ENCODE measurements at regions not wholly inside any gene's neighbourhood (a gene's known extent, or its start where the extent isn't known, plus 50 kb on each side); places are given as distances from the start of the nearest gene placed in this dataset.
A peak's percentile ranks its signal among the peaks of the same experiment; 100 is the strongest.

GRCh38 chr5:173780235-173781234 lies 107.6 kb upstream of the CPEB4 start:
- H3K27me3 Mint-ChIP-seq (ENCODE audit: low read depth), result no peaks in the 10 kb centered on the region
- peaks cover 2% of the 10 kb centered on the region for H3K36me3 Mint-ChIP-seq (ENCODE audit: low read depth)
- H3K4me3 Mint-ChIP-seq, result no peak overlapping the region
- no peak overlapping the region for H3K27ac Mint-ChIP-seq
- no peaks in the 10 kb centered on the region for H3K9me3 Mint-ChIP-seq
- H3K4me1 Mint-ChIP-seq (ENCODE audit: low read depth), result peaks cover 11% of the 10 kb centered on the region

- H3K27ac Mint-ChIP-seq, result peak overlapping the region; percentile 92
- no peaks in the 10 kb centered on the region for H3K9me3 Mint-ChIP-seq
- H3K36me3 Mint-ChIP-seq (ENCODE audit: low read depth), result peaks cover 2% of the 10 kb centered on the region
- H3K4me1 Mint-ChIP-seq (ENCODE audit: low read depth), result peaks cover 16% of the 10 kb centered on the region
- no peak overlapping the region for H3K4me3 Mint-ChIP-seq
- H3K27me3 Mint-ChIP-seq (ENCODE audit: low read depth), result no peaks in the 10 kb centered on the region
Observed at GRCh38 chr5:173781432-173781815, 106.7 kb upstream of the CPEB4 start.

DNA sequence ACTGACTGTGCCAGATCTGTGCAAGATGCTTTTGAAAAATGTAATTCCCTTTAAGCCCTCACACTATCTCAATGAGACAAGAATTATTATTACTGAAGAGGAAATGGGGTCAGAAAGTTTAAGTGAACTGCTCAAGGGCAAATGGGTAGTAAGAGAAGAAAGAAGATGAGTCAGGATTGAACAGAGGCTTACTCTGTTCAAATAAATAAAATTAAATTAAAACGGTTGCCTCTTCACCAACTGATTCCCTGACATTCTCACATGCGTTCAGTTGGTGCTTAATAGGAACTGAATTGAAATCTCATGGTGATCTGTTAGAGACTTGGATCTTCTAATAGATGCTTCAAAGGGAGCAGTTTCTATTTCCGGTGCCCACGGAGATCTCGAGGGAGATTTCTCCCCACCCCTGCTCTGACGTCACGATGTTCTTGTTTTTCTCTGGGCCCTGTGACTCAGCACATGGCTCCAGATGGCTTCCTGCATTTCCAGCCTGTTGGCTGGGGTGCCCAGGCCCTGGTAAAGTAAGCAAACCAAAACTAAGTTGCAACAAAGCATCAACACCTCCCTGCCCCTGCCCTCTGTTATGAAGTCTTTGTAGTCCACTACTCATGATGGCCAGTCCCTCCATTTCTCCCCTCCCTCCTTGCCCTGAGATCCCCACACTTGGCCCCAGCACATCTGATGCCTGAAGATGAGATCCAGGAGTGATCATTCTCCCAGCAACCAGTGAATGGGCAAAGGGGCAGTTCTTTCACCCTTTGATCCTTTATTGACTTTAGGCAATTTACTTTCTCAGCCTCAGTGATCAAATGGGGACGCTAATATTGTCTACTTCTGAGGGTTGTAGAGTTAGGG lies 106.1 kb upstream of the CPEB4 start:
- Mint-ChIP-seq H3K27ac (peak overlapping the region; percentile 92), H3K27me3 (ENCODE audit: low read depth) (no peaks in the 10 kb centered on the region), H3K4me1 (ENCODE audit: low read depth) (peaks cover 21% of the 10 kb centered on the region), H3K36me3 (ENCODE audit: low read depth) (peaks cover 2% of the 10 kb centered on the region), H3K4me3 (no peak overlapping the region), H3K9me3 (no peaks in the 10 kb centered on the region)

DNA sequence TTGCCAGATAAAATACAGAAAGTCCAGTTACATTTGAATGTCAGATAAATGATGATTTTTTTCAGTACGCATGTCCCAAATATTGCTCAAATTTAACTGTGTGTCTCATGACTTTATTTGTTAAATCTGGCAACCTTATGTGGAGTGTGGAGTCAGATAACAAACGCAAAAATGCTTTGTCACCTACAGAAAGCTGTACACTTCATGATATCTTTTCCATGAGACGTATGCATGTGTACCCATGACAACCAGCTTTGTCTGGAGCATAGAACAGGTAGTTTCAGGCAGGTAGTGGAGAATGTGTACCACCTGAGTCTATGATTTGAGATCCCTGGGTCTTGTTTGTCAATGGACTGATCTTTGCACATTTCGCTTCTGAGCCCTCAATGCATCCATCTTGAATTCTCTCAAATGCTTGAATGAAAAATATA lies 105.5 kb upstream of the CPEB4 start:
- Mint-ChIP-seq H3K4me3 (no peak overlapping the region), H3K27me3 (ENCODE audit: low read depth) (no peaks in the 10 kb centered on the region), H3K4me1 (ENCODE audit: low read depth) (peaks cover 21% of the 10 kb centered on the region), H3K9me3 (no peaks in the 10 kb centered on the region), H3K36me3 (ENCODE audit: low read depth) (peaks cover 2% of the 10 kb centered on the region), H3K27ac (peak overlapping the region; percentile 92)

- Mint-ChIP-seq H3K4me1 (ENCODE audit: low read depth) (peaks cover 21% of the 10 kb centered on the region), H3K27me3 (ENCODE audit: low read depth) (no peaks in the 10 kb centered on the region), H3K9me3 (no peaks in the 10 kb centered on the region), H3K27ac (peak overlapping the region; percentile 42), H3K4me3 (no peak overlapping the region), H3K36me3 (ENCODE audit: low read depth) (peaks cover 2% of the 10 kb centered on the region)
Observed at GRCh38 chr5:173783371-173783770, 104.8 kb upstream of the CPEB4 start.

GRCh38 chr5:173785400-173785799 lies 102.7 kb upstream of the CPEB4 start:
- no peak overlapping the region for H3K27ac Mint-ChIP-seq
- H3K4me3 Mint-ChIP-seq, result no peak overlapping the region
- no peaks in the 10 kb centered on the region for H3K9me3 Mint-ChIP-seq
- no peaks in the 10 kb centered on the region for H3K27me3 Mint-ChIP-seq (ENCODE audit: low read depth)
- peaks cover 21% of the 10 kb centered on the region for H3K4me1 Mint-ChIP-seq (ENCODE audit: low read depth)
- peaks cover 2% of the 10 kb centered on the region for H3K36me3 Mint-ChIP-seq (ENCODE audit: low read depth)

DNA sequence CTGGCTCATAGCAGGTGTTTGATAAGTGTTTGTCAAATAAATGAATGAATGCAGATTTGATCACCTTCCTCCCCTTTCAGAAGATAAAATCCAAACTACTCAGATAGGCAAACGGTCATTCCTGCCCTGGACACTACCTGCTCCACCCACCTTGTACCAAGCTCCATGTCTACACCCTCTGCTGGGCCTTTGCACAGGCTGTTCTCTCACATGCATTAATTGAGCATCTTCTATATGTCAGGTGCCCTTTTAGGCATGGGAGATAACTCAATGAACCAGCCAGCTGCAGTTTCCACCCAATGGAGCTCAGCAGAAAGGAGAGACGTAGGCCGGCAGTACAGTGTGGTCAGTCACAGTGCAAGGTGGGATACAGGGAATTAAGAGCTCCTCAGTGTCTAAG lies 102.3 kb upstream of the CPEB4 start:
- Mint-ChIP-seq H3K4me1 (ENCODE audit: low read depth) (peaks cover 21% of the 10 kb centered on the region), H3K9me3 (no peaks in the 10 kb centered on the region), H3K36me3 (ENCODE audit: low read depth) (peaks cover 2% of the 10 kb centered on the region), H3K27ac (no peak overlapping the region), H3K4me3 (no peak overlapping the region), H3K27me3 (ENCODE audit: low read depth) (no peaks in the 10 kb centered on the region)

DNA sequence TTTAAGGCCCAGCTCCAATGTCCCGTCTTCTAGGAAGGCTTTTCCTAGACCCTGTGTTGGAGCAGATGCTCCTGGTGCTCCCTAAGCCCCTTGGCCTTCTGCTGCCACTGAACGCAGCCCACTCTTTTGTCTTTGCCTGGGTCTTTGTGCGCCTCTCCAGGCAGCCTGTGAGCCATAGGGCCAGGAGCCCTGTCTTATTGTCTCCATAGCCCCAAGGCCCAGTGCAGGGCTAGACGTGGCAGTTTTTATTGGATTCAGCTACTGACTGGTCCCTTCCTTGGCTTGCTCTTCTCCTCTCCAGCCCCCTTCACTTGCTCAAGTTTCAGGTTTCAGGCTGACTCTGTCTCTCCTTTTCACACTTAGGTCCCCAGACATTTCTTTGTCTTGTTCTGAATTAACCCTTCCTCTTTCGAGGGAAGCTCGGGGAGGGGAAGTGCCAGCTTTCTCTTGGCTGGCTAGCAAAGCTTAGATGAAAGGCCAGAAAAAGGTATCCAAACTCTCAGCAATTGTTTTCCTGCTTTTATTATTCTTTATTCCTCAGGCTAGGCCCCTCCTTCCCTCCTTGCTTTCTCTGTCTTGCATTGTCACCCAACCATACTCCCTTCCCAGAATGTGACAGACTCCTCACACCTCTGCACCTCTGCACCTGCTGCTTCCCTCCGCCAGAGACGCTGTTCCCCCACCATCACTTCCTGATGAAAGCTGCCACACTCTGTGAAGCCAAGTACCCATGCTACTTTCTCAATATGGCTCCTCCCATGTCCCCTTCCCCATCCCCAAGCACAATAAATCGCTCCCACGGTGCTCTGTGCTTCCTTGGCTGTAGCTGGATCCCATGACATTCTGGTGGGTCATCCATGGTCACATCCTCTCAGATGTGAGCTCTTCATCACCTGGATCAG lies 101.6 kb upstream of the CPEB4 start:
- H3K9me3 Mint-ChIP-seq, result no peaks in the 10 kb centered on the region
- H3K4me3 Mint-ChIP-seq, result no peak overlapping the region
- no peaks in the 10 kb centered on the region for H3K27me3 Mint-ChIP-seq (ENCODE audit: low read depth)
- peaks cover 19% of the 10 kb centered on the region for H3K4me1 Mint-ChIP-seq (ENCODE audit: low read depth)
- peaks cover 2% of the 10 kb centered on the region for H3K36me3 Mint-ChIP-seq (ENCODE audit: low read depth)
- no peak overlapping the region for H3K27ac Mint-ChIP-seq

- Mint-ChIP-seq H3K4me1 (ENCODE audit: low read depth) (peaks cover 11% of the 10 kb centered on the region), H3K9me3 (no peaks in the 10 kb centered on the region), H3K27ac (no peak overlapping the region), H3K27me3 (ENCODE audit: low read depth) (no peaks in the 10 kb centered on the region), H3K4me3 (no peak overlapping the region), H3K36me3 (ENCODE audit: low read depth) (no peaks in the 10 kb centered on the region)
Observed at GRCh38 chr5:173789031-173789920, 98.9 kb upstream of the CPEB4 start.

GRCh38 chr5:173790177-173790719 lies 97.9 kb upstream of the CPEB4 start:
- no peaks in the 10 kb centered on the region for H3K9me3 Mint-ChIP-seq
- peaks cover 1% of the 10 kb centered on the region for H3K27me3 Mint-ChIP-seq (ENCODE audit: low read depth)
- peaks cover 11% of the 10 kb centered on the region for H3K4me1 Mint-ChIP-seq (ENCODE audit: low read depth)
- no peaks in the 10 kb centered on the region for H3K36me3 Mint-ChIP-seq (ENCODE audit: low read depth)
- no peak overlapping the region for H3K27ac Mint-ChIP-seq
- no peak overlapping the region for H3K4me3 Mint-ChIP-seq

- no peaks in the 10 kb centered on the region for H3K9me3 Mint-ChIP-seq
- no peak overlapping the region for H3K27ac Mint-ChIP-seq
- peaks cover 5% of the 10 kb centered on the region for H3K4me1 Mint-ChIP-seq (ENCODE audit: low read depth)
- H3K27me3 Mint-ChIP-seq (ENCODE audit: low read depth), result peaks cover 4% of the 10 kb centered on the region
- no peaks in the 10 kb centered on the region for H3K36me3 Mint-ChIP-seq (ENCODE audit: low read depth)
- no peak overlapping the region for H3K4me3 Mint-ChIP-seq
Observed at GRCh38 chr5:173790836-173791546, 97.2 kb upstream of the CPEB4 start.

DNA sequence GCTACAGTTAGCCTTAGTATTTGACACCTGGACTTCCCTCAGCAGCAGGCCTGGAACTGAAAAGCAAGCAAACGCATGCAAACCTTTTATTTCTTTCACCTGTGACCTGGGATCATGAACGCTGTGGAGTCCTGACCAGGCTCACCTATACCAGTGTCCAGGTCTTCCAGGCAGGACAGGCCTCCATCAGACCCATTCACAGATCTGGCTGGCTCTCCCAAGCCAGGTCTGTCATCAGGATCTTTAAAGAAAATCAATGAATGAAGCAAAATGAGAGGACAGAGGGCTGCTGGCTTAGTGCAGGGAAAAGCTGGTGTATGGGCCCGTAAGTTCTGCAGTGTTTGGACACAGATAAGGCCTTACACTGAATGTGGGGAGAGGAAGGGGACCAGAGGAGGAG lies 96.3 kb upstream of the CPEB4 start:
- H3K36me3 Mint-ChIP-seq (ENCODE audit: low read depth), result no peaks in the 10 kb centered on the region
- H3K27ac Mint-ChIP-seq, result no peak overlapping the region
- no peak overlapping the region for H3K4me3 Mint-ChIP-seq
- H3K4me1 Mint-ChIP-seq (ENCODE audit: low read depth), result peaks cover 2% of the 10 kb centered on the region
- peaks cover 4% of the 10 kb centered on the region for H3K27me3 Mint-ChIP-seq (ENCODE audit: low read depth)
- no peaks in the 10 kb centered on the region for H3K9me3 Mint-ChIP-seq
